GM19395 (cell line): ENCODE measurements at regions not wholly inside any gene's neighbourhood (a gene's known extent, or its start where the extent isn't known, plus 50 kb on each side); places are given as distances from the start of the nearest gene placed in this dataset.

Source experiments
- ATAC-seq: cut with Tn5 transposase; IDR thresholded peaks from one replicate; pipeline ENCODE4 v1.9.1; 2021; ENCODE audit warnings: mild to moderate bottlenecking, moderate library complexity; ENCODE audit not compliant: unreplicated experiment

DNA sequence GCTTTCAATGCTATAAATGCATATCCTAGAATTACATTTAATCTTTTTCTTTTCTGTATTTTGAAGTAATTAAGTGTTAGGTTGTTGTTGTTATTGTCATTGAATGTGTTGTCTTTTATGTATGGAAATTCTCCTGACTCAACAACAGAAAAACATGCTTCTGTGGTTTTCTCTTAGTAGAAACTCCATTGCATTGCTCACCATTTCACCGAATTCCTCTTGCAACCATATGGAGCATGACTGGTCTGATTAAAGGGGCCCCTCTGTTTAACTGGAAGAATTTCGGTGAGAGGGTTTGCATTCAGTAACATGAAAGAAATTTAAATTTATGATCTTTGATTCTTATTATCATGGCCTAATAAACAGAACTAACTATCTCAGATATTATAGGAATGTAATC is 454.3 kb upstream of the JARID2 start:
- ATAC-seq, result no peak

DNA sequence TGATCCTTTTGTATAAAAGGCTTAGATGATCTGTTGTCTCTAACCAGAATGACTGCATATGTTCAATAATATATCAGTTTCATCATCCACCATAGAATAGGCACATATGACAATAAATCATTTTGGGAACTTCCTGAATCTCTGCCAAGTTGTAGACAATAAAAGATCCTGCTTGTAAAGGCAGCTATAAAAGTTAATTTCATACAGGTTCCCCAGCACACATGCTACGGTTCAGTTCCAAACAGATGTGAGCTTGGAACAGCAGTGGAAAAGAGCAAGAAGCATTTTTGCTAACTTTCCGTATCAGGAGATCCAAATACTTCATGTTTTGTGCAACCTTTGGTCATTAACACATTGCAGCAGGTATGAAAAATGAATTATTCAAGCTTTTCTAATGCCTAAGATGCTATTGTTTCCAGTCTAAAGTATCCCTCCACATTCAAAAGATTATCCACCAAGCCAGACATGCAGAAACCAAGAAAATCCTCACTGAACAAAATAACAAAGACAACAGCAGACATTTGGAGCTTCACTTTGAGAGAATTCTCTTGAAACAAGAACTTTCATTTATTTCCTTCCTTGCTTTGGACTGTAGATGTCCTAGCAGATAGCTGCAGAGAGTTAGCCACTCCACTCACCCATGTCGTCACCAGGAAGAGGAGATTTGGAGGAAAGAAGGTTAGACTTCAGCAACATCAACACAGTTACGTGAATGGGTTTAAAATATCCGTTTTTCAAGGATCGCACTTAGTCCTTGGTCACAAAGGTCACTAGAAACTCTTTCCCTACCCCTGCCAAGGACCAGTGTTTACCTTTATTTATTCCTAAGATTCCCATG is 453.5 kb upstream of the JARID2 start:
- no peak for ATAC-seq

DNA sequence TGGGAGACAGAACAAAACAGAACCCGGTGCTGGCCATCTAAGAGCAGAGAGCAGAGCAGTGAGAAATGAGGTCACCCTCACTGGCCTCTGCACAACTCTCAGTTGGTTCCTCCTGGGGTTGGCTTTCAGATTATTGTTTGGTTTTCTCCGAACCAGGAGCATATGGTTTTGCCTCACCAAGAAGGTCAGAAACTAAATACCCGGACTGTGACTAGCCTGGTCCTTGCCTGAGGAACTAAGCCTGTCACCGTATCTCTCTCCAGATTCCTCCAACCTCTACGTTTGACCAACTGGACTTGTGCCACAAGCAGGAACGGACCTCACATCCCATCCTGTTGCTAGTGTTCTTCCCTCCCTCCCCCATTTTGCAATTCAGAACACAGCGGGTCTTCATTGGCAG is 450.4 kb upstream of the JARID2 start:
- no peak for ATAC-seq

DNA sequence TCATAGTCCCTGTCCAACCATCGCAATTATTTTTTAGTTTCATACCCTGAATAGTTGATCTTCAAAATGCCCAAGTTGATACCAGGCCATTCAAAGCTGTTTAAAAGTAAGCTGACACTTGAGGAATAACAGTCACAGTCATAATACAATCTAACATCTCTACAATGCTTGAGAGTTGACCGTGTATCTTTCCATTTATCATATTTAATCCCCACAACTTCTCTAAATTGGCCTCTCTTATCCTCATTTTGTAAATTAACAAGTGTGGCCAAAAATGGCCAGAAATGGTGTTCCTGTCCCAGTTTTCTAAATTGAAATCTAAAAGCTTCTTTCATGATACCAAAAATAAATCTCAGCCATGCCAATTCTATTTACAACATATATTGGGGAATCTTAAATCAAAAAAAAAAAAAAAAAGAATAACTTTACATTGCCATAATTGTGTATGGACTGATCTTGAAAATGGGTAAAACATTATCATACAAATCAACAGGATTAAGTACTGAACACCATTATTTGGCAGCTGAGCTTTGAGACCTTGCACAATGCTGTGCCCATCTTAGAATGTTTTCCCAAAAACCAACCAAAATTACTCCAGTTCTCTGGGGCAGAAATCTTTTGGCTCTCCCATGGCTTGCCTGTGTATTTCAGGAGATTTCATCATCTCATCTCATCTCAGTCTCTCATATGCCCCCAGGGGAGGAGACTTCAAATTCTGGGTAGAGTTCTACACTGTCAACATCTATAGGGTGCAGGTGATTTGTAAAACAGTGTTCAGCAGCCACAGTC is 448.7 kb upstream of the JARID2 start:
- no peak for ATAC-seq

DNA sequence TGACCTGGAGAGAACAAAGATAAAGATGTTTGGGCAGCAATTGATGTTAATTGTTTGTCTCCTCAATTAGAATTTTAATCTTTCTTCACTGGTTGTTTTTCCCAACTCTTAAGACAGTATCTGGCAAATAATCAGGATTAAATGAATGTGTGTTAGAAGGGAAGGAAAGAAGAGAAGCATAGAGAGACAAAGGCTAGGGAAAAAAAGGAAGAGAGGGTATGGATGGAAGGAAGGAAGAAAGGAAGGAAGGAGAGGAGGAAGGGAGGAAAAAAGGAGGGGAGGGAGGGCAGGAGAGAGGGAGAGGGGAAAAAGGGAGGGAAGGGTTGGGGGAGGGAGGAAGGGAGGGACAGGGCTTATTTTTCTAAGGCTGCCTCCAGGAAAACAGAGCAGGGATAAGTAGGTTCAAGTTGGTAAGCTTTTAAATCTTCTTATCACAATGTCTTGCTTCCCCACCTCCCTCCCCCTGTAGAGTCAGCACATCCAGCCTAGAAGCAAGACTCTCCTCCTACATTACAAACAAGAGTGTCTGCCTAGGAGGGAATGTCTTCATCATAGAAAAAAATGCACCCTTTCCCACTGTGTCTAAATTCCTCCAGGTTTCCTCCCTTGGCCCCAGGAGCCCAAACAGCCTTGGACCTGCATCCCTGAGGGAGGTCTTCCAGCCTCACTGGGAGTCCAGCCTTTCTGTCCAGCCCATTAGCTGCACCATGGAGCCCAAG is 447.8 kb upstream of the JARID2 start:
- no peak for ATAC-seq

DNA sequence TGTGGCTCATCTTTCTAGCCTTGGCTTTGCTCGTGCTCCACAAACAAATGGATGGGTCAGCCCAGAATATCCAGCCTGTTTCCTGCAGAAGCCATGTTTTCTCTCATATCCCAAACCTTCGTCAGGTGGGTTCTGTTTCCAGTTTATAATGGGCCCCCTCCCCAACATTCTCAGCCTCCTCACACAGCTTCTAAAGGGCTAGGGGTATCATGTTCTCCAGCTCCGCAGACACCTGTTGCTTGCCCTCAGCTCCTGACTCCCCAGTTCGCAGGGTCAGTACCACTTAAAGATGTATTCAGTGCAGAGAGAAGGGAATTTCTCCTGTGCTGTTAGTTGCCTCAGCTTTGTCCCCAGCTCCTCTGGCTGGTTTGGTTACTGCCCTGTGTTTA is 447.3 kb upstream of the JARID2 start:
- no peak for ATAC-seq

DNA sequence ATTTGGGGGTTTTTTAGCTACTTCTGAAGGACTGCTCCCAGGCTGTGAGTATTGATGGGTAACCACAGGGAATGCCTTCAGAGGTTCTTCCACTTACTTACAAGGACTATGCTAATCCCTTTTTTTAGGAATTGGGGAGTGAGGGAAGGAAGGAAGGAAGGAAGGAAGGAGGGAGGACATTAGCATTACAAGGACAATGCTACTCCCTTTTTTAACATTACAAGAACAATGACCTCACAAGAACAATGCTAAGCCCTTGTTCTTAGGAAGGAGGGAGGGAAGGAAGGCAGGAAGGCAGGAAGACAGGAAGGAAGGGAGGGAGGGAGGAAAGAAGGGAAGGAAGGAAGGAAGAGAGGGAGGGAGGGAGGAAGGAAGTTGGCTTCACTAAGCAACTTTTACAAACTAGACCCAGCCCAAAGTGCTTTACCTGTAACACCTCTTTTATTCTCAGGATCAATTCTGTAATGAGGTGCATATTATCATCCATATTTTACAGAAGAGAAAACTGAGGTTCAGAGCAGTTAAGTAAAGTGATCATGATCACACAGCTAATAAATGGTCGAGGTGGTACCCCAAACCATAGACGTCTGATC is 446.8 kb upstream of the JARID2 start:
- ATAC-seq, result no peak

DNA sequence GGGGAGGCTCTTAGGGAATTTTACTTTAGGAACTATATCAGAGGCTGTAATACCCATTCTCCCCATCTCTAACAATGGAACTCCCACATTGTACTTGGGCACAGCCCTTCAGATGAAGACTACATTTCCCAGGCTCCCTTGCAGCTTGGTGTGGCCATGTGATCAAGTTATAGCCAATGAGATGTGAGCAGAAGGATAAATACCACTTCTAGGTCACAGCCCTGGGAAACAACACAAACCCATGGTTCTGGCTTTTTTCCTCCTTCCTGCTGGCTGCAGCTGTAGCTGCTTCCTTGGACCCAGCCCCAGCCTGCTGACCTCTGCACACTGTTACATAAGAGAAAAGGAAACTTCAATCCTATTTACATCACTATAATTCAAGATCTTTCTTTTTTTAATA is 445.9 kb upstream of the JARID2 start:
- ATAC-seq, result no peak

DNA sequence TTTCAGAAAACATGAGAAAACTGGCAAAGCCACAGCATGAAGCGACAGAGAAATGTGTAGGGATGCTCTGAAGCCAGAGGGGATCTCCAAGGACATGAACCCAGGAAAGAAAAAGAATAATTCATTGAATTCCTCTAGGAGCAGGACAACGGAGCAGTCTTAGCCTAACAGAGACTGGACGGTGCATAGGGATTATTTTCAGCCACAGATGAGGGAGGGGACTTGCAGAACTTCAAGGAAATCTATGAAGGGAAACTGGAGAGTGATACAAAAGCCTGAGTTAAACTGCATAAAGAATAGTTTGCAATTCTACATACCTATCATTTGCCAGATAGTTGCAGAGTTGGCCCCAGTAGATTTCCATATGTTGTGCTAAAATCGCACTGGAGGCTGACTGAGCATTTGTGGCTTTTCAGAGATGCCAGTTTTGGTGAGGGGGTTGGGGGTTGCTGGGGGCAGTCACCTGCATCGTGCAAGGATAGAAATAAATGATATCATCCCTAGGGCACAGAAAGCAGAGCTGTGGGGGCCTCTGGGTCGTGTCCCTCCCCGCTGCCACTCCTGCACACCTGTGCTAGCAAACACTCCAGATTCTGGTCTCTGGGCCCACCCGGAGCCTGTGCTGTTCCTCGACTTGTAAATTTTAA is 443.2 kb upstream of the JARID2 start:
- no peak for ATAC-seq

DNA sequence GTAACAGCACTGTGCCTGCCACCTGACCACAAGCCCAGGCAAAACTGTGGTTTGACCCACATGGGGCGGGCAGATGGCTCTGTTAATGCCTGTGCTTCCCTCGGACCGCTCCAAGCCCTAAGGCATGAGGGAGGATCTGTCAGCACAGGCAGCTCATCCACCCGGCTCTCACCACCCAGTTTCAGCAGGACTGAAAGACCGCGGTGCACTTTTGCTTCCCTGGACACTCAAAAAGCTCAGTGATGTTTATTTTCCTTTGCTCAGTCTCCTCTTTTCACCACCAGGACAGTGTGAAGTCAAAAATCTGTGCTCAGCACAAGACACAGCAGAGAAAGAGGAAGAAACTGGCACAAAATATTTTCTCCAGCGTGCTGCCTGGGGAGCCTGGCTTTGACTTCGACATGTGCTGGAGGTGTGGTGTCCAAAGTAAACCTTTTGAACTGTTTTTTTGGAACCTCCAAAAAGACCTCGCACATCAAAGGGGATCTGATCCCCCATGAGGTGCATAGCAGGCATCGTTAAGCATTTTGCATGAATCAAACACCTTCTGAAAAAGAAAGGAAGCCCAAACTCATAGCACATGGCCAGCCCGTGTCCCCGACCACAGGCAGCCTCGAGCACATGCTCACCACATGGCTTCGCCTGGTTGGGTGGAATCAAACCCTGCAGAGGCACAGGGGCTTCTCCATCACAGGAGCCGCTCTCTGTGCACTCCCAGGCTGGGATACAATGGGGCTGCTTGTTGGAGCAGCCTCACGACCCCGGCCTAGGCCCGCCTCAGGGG is 441.7 kb upstream of the JARID2 start:
- no peak for ATAC-seq

DNA sequence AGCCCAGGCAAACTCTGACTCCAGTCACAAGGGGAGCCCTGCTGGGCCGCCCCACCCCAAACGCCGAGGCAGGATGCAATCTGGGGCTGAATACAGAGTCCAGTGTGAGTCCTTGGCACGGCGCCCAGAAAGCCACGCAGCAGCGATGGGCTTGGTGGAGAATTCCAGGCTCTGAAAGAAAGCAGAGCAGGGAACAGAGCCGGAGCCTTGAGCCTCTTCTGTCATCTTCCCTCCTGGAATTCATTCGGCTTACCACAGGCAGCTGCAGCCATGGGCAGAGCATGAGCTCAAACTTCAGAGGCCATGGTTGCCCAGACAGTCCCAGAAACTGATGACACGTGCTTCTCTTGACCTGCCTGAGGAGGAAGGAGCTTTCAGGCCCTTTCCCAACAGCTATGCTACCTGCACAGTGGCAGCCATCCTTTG is 441.1 kb upstream of the JARID2 start:
- no peak for ATAC-seq

DNA sequence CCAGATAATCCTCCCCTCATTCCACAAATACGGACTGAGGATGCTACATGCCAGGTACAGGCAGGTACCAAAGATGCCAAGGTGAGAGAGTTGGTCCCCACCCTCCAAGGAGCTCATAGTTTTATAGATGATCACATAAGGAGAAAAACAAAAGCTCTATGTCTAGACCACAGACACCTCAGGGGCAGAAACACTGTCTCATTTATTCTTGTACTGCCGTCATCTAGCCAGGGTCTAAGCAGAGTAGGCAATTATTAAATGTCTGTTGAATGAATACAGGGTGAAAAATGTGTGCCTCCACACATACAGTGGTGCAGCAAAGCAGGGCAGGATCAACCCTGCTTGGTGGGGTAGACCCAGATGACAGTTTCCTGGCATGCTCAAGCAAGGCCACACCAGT is 439.8 kb upstream of the JARID2 start:
- no peak for ATAC-seq

DNA sequence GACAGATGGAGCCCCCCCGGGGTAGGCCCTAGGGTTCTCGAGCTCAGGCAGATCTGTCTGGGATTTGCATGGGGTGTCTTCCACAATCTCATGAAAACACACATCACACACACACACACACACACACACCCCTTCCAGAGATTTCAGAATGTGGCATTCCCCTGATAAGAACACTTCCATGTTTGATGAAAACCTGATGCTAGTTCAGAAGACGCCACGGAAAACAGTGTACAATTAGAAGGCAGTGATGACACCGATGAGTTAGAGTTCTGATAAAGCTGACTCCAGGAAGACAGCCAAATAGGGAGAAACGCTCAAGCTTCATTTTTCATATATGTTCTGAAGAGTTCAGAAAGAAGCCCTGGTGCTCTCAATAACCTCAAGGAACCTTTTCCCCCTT is 438.7 kb upstream of the JARID2 start:
- no peak for ATAC-seq

DNA sequence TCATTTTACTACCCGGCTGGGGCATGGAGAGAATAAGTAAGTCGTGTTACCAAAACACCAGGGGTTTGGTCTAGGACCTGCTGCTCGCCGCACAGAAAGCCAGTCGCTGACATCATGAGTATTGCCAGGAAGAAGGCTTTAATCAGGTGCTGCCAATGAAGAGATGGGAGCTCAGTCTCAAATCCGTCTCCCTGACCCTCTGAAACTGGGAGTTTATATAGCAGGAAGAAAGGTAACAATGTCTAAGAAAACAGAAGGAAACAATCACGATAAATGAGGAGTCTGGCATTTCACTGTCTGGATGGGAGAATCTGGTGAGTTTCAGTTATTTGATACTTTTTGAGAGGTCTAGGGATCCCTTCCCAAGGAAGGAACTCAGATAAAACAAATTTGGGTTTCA is 437.9 kb upstream of the JARID2 start:
- no peak for ATAC-seq

DNA sequence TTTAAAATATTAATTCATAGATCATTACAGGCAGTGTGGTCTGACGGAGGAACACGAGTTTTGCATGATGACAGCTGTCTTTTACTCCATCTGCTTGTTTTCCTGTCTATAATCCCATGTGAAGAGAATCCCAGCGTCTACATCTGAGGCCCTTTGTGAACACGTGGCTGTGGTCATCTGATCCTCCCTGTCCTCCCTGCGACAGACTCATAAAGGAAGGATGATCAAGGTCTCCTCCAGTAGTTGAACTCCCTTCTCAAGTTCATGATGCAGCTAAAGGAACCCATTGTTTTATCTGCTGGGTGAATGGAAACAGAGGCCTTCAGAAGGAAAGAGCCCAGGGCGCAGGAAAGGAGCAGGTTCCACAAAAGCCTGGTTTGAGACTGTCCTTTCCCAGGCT is 435.8 kb upstream of the JARID2 start:
- ATAC-seq, result no peak

DNA sequence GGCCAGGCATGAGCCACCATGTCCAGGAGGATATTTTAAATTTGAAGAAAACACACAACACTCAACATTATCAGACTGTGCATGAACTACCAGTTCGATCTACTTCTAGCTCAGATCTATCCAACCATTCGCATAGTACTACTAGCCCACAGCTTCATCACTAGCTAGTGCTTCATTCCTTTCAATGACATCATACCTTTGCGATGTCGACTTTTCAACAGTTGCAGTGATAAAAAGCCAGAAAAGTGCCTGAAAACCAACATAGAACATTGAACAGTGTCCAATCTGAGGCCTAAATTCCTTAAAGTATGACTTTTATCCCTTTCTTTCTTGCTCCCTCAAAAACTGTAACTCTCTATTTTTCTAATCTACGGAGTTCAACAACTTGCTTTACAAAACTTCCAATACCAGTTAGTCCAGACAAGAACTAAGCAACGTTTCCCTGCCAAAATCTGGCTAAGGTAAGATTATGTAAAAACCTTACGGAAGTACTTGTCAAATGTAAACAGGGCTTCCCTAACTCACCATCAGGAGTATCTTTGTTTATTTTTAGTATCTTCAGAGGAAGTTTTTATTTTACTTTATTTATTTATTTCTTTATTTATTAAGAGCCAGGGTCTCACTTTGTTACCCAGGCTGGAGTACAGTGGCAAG is 434.0 kb upstream of the JARID2 start:
- ATAC-seq, result no peak

DNA sequence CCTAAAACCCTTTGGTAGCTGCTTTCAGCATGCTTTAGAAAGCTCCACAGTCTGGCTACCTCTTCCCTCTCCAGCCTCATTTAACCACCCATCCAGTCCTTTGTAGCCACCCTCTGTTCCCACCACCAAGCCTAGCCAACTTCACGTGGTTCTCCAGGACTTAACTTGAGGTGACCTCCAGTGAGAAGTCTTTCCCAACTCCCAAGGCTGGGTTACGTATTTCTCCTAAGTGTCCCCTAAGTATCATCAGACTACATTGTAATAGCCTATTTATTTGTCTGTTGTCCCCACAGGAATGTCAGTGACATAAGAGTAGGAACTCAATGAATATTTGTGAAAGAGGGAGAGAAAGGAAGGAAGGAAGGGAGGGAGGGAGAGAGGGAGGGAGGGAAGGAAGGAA is 431.9 kb upstream of the JARID2 start:
- ATAC-seq, result no peak

DNA sequence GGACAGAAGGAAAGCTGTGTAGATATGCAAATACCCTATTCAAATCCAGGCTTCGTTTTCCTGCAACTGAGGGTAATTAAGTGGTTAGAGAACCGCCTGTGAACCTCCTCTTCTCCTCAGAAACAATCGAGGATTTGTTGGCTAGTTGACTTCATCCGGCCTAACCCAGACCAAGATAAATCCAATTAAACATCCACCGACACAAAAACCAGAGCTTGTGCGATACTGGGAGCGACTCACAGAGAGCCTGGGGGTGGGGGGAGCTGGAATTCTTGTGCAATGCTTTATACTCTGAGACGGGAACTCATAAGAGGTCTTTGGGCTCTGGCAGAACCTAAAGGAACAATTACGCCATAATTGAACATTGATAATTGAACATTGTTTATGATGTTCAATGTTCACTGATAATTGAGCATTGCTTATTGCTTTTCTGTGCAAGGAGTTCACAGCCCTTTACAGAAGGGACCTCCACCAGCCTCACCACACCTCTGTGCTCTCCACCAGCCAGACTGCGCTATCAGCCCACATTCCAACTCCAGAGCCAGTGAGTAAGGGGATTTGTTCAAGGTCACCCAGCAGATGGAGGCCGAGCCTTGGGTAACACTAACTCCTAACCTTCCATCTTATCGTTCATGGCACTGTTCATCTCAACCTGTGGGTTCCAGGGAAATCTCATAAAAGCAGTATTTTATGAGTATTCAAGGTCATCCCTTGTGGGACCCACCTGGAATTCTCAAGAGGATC is 429.6 kb upstream of the JARID2 start:
- no peak for ATAC-seq

DNA sequence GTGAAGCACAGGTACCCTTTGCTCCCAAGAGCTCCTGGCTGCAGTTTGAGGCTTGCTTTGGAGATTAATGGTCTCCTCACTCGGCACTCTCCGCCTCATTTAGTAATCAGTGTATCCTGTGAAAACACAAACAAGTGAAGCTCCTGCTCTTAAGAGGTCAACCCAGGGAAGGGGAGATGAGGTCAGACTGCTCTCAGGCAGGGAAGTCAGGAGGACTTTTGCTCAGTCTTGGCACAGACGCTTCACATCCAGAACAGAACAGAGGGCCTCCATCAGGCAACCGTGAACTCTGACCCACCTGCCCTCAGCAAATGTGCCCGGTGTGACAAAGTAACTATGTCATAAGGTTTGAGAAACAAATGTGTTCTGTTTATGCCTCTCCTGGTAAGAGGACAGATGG is 428.8 kb upstream of the JARID2 start:
- no peak for ATAC-seq
